Activated T-cell treated with anti-CD3 and anti-CD28 coated beads, Interleukin-2, amount 50 U/mL, for 72 hours (primary cell): ENCODE measurements at regions not wholly inside any gene's neighbourhood (a gene's known extent, or its start where the extent isn't known, plus 50 kb on each side); places are given as distances from the start of the nearest gene placed in this dataset.

ENCODE experiments used
- ATAC-seq, 2 donors: fragments of 150-1000 bp; cut with Tn5 transposase; replicated peaks in 1 of 2; 2 replicates each; pipeline ENCODE4 v1.10.0; 2021; ENCODE audit warnings: moderate library complexity in 2 of 2, mild to moderate bottlenecking in 1 of 2
- DNase-seq, 2 donors: peaks; one replicate each; pipeline ENCODE4 v3.0.0; 2021 to 2022; ENCODE audit warnings: mixed read lengths in 1 of 2
- H3K27ac Mint-ChIP-seq: one replicate; pipeline ENCODE4 v1.8.0; 2022; ENCODE audit warnings: mild to moderate bottlenecking, moderate library complexity, mixed read lengths
- H3K27me3 Mint-ChIP-seq: one replicate; pipeline ENCODE4 v1.8.0; 2022; ENCODE audit warnings: low read depth, mixed read lengths
- H3K36me3 Mint-ChIP-seq, 2 donors: one replicate each; pipeline ENCODE4 v1.8.0; 2022; ENCODE audit warnings: mixed read lengths in 2 of 2, mild to moderate bottlenecking in 1 of 2; ENCODE audit not compliant: insufficient read depth in 2 of 2
- H3K4me1 Mint-ChIP-seq: one replicate; pipeline ENCODE4 v1.8.0; 2022; ENCODE audit warnings: low read depth, mixed read lengths
- H3K4me3 Mint-ChIP-seq, 2 donors: one replicate each; pipeline ENCODE4 v1.8.0; 2022; ENCODE audit warnings: mild to moderate bottlenecking in 2 of 2, mixed read lengths in 2 of 2, moderate library complexity in 2 of 2
- H3K9me3 Mint-ChIP-seq, 2 donors: one replicate each; pipeline ENCODE4 v1.8.0; 2022; ENCODE audit warnings: mixed read lengths in 2 of 2

DNA sequence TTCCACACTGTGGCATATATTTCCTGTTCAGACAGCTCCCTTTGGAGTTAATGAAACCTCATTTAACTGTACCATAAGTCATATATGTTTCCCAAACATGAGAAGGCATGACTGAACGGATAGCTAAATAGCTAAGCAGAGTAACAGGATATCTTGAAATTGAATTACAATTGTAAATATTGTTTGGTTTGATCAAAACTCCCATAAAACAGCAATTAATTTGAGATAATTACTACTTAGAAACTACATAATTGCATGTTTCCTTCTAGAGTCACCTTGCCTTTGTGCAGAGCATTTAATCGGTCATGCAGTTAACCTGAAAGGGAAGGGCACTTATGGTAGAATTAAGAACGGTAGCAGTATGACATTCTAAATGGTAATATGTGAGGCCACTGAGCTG lies 179.0 kb upstream of the MAP3K7 start:
- DNase-seq = no peak

DNA sequence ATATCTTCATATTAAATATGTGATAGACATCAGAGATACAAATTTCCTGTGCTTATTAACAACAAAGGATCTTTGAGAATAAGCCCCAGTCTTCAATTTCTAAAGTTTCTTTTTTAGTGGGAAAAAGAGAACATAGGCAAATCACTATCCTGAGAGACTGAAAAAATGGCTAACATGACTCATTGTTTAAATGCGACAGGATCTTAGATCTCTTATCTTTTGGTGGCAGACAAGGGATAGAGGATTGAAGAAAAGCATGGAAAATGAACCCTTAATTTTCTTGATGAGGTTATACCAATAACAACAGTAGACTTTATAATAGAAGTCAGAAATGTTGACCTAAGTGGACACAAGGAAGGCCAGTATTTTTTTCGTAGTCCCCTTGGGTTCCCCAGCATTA lies 178.6 kb upstream of the MAP3K7 start:
- DNase-seq (no peak), ATAC-seq (no peak)
- Mint-ChIP-seq H3K9me3 (no peaks in the 10 kb centered on the region), H3K36me3 (no peaks in the 10 kb centered on the region), H3K4me1 (no peaks in the 10 kb centered on the region), H3K4me3 (no peak overlapping the region), H3K27ac (no peak overlapping the region), H3K27me3 (peaks cover 22% of the 10 kb centered on the region)

More for the DNA sequence above, 179.0 kb upstream of the MAP3K7 start:
- H3K4me3 Mint-ChIP-seq = no peak overlapping the region
- peaks cover 22% of the 10 kb centered on the region for H3K27me3 Mint-ChIP-seq
- no peak overlapping the region for H3K27ac Mint-ChIP-seq
- no peaks in the 10 kb centered on the region for H3K4me1 Mint-ChIP-seq
- no peaks in the 10 kb centered on the region for H3K36me3 Mint-ChIP-seq
- no peaks in the 10 kb centered on the region for H3K9me3 Mint-ChIP-seq
- no peak for ATAC-seq

DNA sequence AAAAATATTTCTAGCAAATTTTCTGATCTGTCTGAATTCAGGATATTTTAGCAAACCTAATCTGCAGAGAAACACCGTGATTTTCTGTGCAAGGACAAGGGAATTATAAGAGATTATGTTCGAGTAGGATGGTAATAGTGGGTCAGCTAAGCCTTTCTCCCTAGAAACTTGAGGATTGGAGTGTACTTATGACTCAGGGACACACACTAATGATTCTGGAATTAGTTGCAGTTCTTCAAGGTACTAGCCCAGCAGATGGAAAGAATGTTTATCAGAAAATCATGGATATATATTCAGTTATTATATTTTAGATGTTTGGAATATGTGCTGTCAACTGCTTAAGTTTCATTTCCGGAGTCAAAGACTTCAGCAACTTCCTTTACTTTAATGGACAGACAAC lies 177.1 kb upstream of the MAP3K7 start:
- H3K36me3 Mint-ChIP-seq = no peaks in the 10 kb centered on the region
- H3K27me3 Mint-ChIP-seq = peaks cover 22% of the 10 kb centered on the region
- ATAC-seq (no peak), DNase-seq (no peak)
- no peaks in the 10 kb centered on the region for H3K4me1 Mint-ChIP-seq
- no peak overlapping the region for H3K4me3 Mint-ChIP-seq
- H3K9me3 Mint-ChIP-seq = no peaks in the 10 kb centered on the region
- no peak overlapping the region for H3K27ac Mint-ChIP-seq

DNA sequence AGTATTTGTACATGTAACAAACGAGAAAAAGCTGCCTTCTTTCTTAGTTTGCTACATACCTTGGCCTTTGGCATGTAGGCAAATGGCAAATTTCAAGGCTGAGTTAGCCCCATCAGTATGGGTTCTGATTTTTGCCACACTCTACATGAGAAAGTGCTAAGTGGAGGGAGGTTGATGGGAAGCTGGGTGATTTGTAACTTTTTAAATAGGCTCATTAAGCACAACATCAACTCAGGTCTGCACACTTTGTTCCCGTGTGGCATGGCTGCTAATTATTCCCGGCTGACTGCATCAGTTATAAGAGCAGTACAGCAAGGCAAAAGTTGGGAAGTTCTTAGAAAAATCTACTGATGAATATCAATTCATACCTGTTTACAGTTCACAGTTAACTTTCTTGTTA lies 172.8 kb upstream of the MAP3K7 start:
- no peak overlapping the region for H3K27ac Mint-ChIP-seq

DNA sequence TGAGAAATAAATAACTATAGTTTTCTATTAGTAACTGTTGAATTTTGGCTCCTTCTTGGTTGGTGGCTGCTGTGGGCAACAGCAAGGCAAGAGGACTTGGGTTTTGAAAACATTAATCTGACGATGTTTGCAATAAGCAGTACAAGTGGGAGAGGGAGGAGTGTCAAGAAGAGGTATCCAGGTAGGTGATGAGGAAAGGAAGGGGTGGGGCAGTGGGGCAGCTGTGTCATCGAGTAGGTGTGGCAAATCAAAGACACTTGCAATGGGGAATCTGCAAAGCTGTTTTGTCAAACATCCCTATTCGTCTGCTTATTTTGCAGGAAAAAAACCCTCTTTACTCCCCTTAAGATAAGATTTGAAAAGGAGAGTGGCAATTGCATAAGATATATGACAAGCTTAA lies 171.9 kb upstream of the MAP3K7 start:
- no peaks in the 10 kb centered on the region for H3K9me3 Mint-ChIP-seq
- no peak for DNase-seq
- H3K27me3 Mint-ChIP-seq = peaks cover 17% of the 10 kb centered on the region
- H3K4me3 Mint-ChIP-seq = no peak overlapping the region
- H3K36me3 Mint-ChIP-seq = no peaks in the 10 kb centered on the region
- no peak overlapping the region for H3K27ac Mint-ChIP-seq
- H3K4me1 Mint-ChIP-seq = no peaks in the 10 kb centered on the region
- no peak for ATAC-seq

More for the DNA sequence above, 172.8 kb upstream of the MAP3K7 start:
- no peaks in the 10 kb centered on the region for H3K4me1 Mint-ChIP-seq
- no peaks in the 10 kb centered on the region for H3K36me3 Mint-ChIP-seq
- no peak for ATAC-seq
- H3K4me3 Mint-ChIP-seq = no peak overlapping the region
- peaks cover 17% of the 10 kb centered on the region for H3K27me3 Mint-ChIP-seq
- DNase-seq = no peak
- H3K9me3 Mint-ChIP-seq = no peaks in the 10 kb centered on the region

DNA sequence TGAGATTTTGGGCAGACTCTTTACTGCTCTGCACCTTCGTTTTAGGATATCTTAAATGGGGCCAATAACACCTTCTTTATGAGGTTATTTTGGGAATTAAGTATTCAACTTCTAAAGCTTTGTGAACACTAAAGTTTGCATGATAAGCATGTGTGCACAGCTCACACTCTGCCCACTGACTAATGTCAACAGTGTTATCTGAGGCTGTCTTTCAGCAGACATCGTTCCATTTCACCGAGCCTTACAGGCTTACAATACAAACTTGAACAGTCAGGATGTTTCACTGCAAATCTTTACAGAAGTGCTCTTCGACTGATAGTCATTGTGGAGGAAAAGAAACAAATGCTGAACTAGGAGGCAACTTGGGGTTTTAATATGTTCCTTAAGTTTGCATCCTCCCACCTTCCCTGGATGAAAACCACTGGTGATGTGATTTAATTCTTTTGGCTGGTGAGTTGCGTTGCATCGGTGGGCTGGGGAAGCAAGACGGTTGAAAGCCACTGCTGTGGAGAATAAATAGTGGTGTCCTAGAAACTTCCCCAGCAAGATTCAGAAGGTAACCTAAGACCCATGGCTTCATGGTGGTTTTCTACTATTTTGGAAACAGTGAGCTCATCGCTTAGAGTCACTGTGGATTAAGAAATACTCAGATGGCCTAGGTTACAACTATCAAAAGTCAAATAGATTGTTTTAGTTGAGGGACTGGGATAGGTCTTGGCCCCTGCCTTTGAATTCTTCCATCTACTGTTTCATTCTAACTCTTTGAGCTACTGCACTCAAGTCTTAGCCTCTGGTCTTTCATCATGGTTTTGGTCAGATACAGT lies 167.2 kb upstream of the MAP3K7 start:
- no peak overlapping the region for H3K4me3 Mint-ChIP-seq
- ATAC-seq (no peak), DNase-seq (no peak)
- no peaks in the 10 kb centered on the region for H3K9me3 Mint-ChIP-seq
- H3K27me3 Mint-ChIP-seq = peaks cover 10% of the 10 kb centered on the region
- H3K27ac Mint-ChIP-seq = no peak overlapping the region
- H3K4me1 Mint-ChIP-seq = no peaks in the 10 kb centered on the region
- H3K36me3 Mint-ChIP-seq = no peaks in the 10 kb centered on the region

DNA sequence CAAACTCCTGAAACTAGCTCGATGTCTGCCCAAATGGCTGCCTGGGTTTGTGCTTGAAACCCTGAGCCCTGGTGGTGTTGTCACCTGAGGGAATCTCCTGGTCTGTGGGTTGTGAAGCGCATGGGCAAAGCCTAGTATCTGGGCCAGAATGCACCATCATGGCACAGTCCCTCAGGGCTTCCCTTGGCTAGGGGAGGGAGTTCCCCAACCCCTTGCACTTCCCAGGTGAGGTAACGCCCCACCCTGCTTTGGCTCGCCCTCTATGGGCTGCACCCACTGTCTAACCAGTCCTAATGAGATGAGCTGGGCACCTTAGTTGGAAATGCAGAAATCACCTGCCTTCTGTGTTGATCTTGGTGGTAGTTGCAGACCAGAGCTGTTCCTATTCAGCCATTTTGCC lies 152.9 kb upstream of the MAP3K7 start:
- Mint-ChIP-seq H3K27ac (no peak overlapping the region), H3K4me1 (no peaks in the 10 kb centered on the region), H3K27me3 (peaks cover 6% of the 10 kb centered on the region), H3K4me3 (no peak overlapping the region), H3K36me3 (peaks cover 0 to 2% of the 10 kb centered on the region in 2 donors), H3K9me3 (peaks cover 2% of the 10 kb centered on the region in 2 donors)
- DNase-seq = no peak
- ATAC-seq = no peak

DNA sequence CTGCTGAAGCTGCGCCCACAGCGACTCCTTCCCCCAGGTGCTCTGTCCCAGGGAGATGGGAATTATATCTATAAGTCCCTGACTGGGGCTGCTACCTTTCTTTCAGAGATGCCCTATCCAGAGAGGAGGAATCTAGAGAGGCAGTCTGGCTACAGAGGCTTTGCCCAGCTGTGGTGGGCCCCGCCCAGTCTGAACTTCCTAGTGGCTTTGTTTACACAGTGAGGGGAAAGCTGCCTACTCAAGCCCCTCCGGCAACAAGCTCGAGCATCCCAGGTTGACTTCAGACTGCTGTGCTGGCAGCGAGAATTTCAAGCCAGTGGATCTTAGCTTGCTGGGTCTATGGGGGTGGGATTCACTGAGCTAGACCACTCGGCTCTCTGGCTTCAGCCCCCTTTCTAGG lies 152.5 kb upstream of the MAP3K7 start:
- no peaks in the 10 kb centered on the region for H3K4me1 Mint-ChIP-seq
- no peak overlapping the region for H3K4me3 Mint-ChIP-seq
- DNase-seq (no peak), ATAC-seq (no peak)
- H3K36me3 Mint-ChIP-seq = peaks cover 0 to 2% of the 10 kb centered on the region in 2 donors
- peaks cover 5% of the 10 kb centered on the region for H3K27me3 Mint-ChIP-seq
- peaks cover 4 to 5% of the 10 kb centered on the region in 2 donors for H3K9me3 Mint-ChIP-seq
- no peak overlapping the region for H3K27ac Mint-ChIP-seq

DNA sequence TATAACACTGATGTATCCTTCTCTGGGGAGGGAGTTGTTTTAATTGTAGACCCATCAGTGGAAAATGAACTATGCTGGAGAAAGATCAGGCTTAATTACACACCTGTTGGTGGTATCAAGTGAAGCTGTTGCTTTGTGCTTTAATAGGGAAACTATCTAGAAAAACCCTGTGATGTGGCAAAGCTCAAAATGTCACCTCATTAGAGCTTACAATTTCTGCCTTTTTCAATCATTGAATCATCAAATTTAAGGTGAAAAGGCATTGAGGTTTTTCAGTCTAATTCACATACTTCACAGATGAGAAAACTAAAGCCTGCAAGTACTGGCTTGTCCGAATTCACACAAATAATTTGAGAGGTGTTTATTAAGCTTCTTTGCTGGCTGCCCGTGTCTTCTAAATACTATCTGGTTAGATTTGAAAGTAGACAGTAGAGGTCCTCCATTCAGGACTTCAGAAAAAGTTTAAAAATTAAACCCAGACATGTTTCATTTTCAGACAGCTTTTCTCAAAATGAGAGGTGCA lies 143.3 kb upstream of the MAP3K7 start:
- H3K27me3 Mint-ChIP-seq = peaks cover 12% of the 10 kb centered on the region
- peaks cover 3 to 5% of the 10 kb centered on the region in 2 donors for H3K9me3 Mint-ChIP-seq
- no peaks in the 10 kb centered on the region for H3K36me3 Mint-ChIP-seq
- DNase-seq = no peak
- no peak overlapping the region for H3K4me3 Mint-ChIP-seq
- no peaks in the 10 kb centered on the region for H3K4me1 Mint-ChIP-seq
- H3K27ac Mint-ChIP-seq = no peak overlapping the region
- no peak for ATAC-seq

DNA sequence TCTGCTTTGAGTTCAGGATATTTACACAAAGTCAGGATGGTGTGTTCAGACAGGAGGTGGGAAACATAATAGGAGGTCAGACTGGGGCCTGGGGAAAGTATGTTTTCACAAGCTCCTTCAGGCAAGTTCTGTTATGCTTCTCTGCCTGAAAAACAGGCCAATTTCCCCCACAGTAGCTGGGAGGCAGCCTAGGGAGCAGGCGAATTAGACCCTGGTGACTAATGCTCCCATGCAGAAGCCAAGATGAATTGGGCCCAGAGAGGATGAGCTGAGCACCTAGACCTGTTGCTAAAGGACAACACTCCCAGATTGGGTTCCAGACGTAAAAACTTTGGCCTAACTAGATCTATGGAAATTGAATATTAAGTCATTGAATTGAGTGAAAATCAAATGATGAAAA lies 142.2 kb upstream of the MAP3K7 start:
- Mint-ChIP-seq H3K36me3 (no peaks in the 10 kb centered on the region), H3K27me3 (peaks cover 19% of the 10 kb centered on the region), H3K4me1 (no peaks in the 10 kb centered on the region), H3K27ac (no peak overlapping the region), H3K4me3 (no peak overlapping the region), H3K9me3 (peaks cover 0 to 3% of the 10 kb centered on the region in 2 donors)
- no peak for DNase-seq
- ATAC-seq = no peak

DNA sequence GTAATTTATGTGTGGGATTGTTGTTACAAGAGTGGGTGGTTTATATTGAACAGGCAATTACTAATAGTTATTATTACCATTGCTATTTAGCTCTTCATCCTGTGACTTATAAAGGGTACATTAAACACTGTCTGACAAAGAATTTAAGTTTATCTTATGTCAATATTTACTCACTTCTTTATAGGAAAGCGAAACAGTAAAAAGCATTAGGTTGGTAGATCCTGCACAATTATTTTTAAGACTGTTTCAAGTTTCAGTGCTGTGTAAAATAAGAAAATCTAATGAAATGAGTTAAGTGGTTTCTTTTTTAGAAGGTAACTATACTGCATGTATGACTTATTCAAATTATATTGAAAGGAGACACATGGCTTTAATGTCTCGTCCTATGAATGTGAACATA lies 135.8 kb upstream of the MAP3K7 start:
- Mint-ChIP-seq H3K27ac (no peak overlapping the region), H3K9me3 (no peaks in the 10 kb centered on the region), H3K4me1 (peaks cover 8% of the 10 kb centered on the region), H3K27me3 (peaks cover 45% of the 10 kb centered on the region), H3K36me3 (no peaks in the 10 kb centered on the region), H3K4me3 (no peak overlapping the region)
- DNase-seq (no peak), ATAC-seq (no peak)

DNA sequence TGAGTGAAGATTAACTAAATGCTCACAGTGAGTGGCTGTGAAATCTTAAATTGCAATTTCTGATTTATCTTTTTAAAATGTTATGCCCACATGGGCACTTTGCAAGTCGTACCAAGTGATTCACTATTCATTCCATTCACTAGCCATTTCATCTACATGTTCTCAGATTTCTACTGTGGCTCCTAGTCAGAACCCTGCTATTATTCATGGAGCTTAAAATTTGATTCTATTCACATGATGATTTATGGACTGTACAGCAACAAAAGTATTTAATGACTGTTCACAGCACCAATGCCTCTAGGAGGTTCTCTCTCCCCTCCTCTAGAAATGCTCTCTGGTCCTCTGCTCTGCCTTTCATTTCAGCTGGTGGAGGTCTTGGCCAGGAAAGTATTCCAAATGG lies 133.5 kb upstream of the MAP3K7 start:
- no peak for ATAC-seq
- no peak for DNase-seq
- Mint-ChIP-seq H3K4me1 (peaks cover 8% of the 10 kb centered on the region), H3K36me3 (no peaks in the 10 kb centered on the region), H3K27ac (no peak overlapping the region), H3K9me3 (no peaks in the 10 kb centered on the region), H3K27me3 (peaks cover 35% of the 10 kb centered on the region), H3K4me3 (no peak overlapping the region)

DNA sequence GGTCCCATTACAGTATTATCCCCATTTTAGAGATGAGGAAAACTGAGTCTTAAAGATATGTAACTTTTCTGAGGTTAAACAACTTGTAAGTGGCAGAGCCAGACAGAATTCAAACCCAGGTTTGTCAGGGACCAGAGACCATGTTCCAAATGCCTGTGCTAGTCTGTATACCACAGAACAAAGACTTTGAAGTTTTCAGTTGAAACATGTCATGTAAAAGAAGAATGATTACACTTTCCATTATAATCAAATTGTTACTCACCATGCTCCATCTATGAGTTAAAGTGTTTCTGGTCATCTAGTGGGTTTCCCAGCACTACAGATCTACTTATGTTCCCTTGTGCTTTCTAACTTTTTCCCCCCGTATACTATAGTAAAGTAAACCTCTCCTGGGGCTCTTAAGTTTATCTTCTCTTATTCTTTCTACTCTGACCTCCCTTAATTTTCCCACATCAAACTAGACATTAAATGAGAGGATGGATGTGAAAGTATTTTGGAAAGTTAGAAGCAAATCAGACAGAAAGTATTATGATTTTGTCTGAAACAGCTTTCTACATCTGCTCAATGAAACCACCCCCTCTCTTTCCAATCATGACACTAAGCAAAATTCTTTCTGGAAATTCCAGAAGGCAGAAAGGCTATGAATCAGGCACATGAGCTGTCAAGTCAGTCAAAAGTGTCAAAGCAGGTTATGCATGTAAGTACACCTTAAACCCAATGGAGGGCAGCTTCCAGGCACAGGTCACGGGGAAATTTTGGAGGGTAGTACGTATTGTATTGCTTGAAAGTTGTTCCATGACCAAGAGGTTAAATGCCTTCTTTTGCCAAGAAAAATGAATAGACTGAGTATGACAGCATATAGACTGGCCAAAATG lies 132.7 kb upstream of the MAP3K7 start:
- ATAC-seq = peak in 1 of 2 donors; percentile 65
- H3K9me3 Mint-ChIP-seq = no peaks in the 10 kb centered on the region
- H3K4me3 Mint-ChIP-seq = peak overlapping the region in 1 of 2 donors; percentile 54

More for the DNA sequence above, 132.7 kb upstream of the MAP3K7 start:
- no peaks in the 10 kb centered on the region for H3K36me3 Mint-ChIP-seq
- H3K4me1 Mint-ChIP-seq = peaks cover 8% of the 10 kb centered on the region
- peaks cover 26% of the 10 kb centered on the region for H3K27me3 Mint-ChIP-seq
- H3K27ac Mint-ChIP-seq = peak overlapping the region; percentile 45
- DNase-seq = no peak
